HG02798 (cell line): ENCODE measurements at regions not wholly inside any gene's neighbourhood (a gene's known extent, or its start where the extent isn't known, plus 50 kb on each side); places are given as distances from the start of the nearest gene placed in this dataset.
"Not testable (repeated sequence)": the region's sequence is repeated elsewhere in the genome, so short reads cannot be mapped to it uniquely, and the experiment has no call there.

ENCODE experiments used
- ATAC-seq: cut with Tn5 transposase; IDR thresholded peaks from one replicate; pipeline ENCODE4 v1.9.1; 2021; ENCODE audit warnings: mild to moderate bottlenecking; ENCODE audit not compliant: unreplicated experiment, poor library complexity

DNA sequence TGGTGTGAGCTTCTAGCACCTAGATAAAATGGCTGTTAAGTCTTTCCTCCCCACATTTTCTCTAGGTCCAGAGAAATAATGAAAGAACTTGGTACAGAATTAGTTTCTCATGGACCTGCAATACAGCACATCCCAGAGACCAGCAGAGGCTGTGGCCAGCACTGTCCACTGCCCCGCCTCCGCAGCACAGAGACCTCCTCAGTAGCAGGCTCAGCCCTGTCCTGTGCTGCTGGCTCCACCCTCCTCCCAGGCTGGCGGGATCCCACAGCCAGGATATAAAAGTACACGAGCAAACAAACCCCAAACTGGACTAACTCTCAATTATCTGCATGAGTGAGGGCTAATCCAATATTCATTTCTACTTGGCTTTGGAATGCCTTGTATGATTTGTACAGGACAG is 401.5 kb downstream of the RPS6KC1 start:
- no peak for ATAC-seq

DNA sequence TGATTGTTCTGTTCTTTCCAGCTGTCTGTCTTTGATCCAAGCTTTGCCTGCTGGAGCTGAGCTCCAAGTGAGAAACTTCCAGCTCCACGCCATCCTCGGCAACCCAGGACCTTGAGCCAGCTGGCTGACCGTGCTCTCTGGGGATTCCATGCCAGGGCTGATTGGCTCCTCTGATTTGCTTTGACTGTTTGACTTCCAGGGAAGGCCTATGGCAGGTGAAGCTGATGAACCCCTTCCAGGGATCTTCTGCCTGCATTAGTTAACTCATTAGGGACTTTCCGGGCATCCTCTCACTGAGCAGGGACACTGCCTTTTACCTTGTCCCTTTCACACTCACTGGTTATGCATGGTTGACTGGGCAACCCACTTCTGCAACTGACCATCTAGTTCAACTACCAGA is 406.1 kb downstream of the RPS6KC1 start:
- ATAC-seq = no peak

DNA sequence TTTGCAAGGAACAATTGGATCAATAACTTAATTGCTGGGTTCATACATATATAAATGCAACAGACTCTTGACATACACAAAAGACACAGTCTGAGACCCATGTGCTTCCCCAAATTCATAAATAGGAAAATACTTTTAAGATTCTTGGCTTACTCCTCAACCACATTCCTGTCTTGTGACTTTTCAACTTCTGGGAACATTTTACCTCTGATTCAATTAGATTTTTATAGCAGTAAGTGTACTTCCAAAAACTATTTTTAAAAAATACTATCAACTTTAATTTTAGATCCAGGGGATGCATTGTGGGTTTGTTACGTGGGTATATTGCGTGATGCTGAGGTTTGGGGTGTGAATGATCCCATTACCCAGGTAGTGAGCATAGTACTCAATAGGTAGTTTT is 406.7 kb downstream of the RPS6KC1 start:
- ATAC-seq = no peak

DNA sequence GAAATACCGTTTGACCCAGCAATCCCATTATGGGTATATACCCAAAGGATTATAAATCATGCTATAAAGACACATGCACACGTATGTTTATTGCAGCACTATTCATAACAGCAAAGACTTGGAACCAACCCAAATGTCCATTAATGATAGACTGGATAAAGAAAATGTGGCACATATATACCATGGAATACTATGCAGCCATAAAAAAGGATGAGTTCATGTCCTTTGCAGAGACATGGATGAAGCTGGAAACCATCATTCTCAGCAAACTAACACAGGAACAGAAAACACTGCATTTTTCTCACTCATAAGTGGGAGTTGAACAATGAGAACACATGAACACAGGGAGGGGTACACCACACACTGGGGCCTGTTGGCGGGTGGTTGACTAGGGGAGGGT is 411.3 kb downstream of the RPS6KC1 start:
- ATAC-seq = not testable (repeated sequence)

DNA sequence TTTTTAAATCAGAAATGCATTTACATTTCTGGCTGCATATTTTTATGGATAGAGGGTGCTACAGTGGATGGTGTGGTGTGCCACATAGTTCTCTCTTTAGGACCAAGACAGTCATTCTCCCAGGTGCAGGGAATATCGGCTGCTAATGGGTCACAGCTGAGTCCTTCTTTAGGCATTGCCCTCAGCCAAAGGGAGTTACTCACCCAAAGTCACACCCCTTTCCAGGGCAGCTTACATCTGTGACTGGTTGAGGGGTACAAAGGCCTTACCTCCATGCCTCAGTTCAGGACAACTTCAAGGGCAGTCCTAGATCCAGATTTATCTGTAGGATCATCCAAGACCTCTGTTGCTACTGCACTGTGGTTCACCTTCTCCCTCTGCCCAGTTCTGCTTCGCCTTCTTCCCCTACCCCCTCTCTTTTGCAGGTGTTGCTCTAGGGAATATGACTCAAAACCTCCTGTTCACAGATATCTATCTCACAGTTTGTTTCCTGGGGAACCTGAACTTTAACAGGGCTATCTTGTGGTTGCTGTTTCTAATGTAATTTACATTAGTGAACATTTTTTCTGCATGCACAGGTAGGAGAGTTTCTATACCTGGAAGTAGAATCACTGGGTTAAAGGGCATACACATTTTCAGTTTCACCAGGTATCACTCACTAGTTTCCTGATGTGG is 413.9 kb downstream of the RPS6KC1 start:
- ATAC-seq = no peak

DNA sequence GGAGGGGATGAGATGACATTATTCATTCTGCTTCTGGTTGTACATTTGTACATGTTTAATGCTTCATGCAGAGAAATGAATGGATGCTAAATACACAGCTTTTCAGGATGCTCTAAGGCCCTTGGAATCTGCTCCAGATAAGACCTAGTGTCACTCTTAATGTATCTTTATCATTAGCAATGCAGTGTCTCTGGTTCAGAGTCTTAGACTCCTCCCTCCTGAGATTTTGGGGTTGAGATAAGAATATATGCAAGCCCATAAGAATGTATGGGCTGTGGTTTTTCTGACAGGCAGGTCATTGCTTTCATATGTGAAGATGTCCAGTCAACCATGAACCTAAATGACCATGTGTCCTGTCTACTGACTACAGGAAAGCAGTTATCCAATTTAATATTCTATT is 415.5 kb downstream of the RPS6KC1 start:
- no peak for ATAC-seq

DNA sequence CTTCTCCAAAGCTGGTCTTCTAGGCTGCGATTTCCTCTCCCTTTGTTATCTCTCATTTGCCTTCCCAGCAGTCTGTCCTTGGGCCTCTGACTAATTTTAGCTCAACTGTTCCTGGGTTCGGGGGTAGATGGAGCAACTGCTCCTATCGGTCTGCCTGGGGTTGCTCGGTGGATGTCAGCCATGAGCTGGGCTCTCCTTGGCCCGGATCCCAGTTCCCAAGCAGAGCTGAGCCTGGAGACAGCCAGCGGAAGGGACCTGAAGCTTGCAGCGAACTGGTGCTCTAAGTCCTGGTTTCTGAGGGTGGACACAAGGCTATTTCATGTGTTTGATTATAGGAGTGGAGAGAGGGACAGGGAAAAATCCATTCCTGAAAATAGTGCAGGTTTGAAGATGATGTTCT is 423.0 kb downstream of the RPS6KC1 start:
- ATAC-seq = no peak

DNA sequence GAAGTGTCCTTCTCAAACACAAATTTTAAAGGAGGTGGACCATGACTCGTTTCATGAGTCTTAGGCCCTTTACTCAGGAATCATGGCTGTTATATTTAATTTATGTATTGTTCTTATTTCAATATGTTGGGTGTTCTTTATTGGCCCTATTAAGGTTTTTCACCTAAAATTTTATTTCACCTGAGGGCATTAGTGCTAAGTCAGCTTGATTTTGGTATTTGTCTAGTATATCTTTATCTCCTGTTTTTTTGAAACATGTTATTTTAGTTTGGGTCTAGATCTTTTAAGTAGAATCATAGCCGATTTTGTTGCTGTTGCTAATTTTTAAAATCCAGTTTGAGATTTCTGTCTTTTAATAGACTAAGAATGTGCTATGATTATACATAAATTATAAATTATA is 430.4 kb downstream of the RPS6KC1 start:
- ATAC-seq = no peak

DNA sequence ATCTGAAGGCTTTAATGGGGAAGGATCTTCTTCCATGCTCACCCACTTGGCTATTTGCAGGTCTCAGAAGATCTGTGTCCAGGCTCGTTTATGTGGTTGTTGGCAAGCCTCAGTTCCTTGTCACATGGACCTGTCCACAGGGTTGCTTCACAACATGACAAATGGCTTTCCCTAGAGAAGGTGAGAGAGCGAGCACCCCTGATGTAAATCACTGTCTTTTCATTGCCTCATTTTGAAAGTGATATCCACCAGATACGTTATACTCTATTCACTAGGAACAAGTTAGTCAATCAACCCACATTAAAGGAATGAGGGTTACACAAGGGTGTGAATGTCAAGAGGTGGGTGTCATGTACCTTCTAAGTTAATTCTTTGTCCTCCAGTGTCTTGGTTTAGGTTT is 433.3 kb downstream of the RPS6KC1 start:
- no peak for ATAC-seq

DNA sequence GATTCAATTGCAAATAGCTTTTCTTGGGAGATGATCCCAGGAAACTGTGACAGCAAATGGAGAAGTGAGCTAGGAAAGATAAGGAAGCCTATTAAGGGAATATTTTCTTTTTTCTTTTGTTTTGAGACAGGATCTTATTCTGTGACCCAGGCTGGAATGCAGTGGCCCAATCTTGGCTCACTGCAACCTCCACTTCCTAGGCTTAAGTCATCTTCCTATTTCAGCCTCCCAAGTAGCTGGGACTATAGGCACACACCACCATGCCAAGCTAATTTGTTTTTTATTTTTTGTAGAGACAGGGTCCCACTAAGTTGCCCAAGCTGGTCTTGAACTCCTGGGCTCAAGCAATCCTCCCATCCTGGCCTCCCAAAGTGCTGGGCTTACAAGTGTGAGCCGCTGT is 433.7 kb downstream of the RPS6KC1 start:
- no peak for ATAC-seq

DNA sequence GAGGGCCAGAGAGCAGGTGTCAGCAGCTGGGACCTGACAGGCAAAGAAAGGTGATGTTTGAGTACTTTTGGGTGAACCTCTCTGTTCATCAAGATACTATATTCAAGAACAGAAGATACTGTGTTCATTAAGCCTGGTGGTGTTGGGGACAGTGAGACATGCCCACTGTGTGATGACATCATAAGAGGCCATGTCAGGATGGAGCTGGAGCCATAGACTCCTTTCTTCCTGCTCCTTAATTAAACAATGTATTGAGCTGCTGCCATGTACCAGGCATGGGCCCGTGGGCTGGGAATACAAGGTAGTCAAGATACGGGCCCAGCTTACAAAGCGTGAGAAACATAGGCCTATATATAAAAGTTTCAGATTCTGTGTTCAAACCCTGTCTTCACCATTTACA is 435.4 kb downstream of the RPS6KC1 start:
- no peak for ATAC-seq

DNA sequence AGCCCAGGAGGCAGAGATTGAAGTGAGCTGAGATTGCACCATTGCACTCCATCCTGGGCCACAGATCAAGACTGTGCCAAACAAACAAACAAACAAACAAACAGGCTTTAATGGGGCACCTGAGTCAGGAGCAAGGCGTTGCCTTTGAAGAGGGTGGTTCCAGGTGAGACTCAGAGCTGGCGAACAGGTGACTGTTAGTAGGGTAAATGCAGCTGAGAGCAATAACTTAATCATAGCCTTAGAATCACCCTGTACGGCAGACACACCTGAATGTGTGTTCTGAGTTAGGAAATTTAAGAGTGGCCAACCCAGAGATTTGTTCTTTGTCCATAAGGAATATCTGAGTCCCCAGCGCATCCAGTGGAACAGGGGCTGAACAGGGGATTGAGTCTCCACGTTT is 440.4 kb downstream of the RPS6KC1 start:
- ATAC-seq = no peak

DNA sequence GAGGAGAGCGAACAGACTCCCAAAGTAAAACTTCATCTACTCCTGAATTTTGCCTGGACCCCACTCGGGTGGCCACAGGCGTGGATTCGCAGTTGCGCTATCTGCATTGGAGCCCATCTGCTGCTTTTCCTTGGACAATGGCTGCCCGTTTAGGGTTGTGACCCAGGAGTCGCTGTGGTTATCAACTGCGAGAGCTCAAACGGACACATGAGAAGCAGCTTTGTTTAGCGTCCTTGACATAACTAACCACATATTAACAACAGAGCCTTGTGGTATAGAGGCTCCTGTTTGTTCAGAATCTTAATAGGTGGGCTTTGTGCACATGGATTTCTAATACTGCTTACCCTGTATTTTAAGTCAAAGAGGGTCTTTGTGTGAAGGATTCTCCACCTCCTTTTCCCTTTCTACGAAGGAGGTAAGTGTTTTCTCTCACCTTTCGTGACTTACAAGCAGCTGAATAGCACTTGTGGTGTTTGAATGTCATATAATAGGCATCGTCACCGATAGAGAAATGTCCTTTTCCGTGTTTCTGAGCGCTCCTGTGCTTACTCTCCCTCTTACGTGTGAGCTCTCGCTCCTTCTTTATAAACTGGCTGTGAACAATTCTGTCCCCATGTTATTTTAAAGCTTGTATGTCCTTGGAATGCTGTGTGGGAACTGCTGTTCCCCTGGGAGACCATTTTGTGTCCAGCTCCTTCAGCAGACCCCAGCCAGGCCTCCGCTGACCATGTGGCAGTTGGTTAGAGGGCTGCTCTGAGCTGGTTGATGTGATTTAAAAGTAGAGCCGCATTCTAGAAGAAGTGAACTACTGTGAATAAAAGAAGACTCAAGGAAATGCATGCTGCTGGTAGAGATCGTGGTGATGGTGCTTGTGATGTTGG is 441.4 kb downstream of the RPS6KC1 start:
- no peak for ATAC-seq

DNA sequence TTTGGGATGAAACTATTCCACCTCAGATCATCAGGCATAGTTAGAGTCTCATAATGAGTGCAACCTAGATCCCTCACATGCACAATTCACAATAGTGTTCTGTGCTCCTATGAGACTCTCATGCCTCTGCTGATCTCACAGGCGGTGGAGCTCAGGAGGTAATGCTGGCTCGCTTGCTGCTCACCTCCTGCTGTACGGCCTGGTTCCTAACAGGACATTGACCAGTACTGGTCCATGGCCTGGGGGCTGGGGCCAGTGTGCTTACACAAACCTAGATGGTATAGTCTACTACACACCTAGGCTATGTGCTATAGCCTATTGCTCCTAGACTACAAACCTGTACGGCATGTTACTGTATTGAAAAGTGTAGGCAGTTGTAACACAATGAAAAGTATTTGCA is 448.4 kb downstream of the RPS6KC1 start:
- no peak for ATAC-seq

DNA sequence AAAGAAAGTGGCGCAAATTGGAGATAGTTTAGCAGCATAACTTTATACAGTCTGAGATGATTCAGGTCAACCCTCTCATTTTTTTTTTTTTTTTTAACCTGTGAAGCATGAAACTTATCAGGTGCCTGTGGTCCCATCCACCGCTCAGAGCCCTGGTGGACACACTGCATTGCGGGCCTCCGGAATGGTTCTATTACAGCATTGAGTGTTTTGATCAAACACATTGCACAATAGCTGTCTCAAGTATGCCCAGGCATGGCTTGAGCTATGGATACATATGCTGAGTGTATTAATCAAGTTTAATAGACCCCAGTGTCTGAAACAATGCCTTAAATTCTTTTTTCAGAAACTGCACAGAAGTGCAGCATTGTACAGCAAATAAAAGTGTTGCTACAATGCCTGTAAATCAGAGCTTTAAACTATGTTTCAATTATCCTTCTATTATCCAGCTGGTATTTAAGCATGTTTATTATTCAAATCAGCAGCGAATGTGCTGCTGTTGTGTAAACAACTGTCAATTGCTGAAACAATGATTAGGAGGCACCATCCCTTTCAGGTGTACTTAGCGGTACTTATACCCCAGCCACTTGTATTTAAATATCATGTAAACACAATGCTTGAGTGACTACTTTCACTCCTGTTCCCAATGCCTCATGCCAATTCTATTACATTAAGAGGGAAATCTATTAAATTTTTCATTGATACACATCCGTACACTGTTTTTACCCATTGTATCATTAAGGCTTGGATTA is 456.6 kb downstream of the RPS6KC1 start:
- ATAC-seq = no peak

DNA sequence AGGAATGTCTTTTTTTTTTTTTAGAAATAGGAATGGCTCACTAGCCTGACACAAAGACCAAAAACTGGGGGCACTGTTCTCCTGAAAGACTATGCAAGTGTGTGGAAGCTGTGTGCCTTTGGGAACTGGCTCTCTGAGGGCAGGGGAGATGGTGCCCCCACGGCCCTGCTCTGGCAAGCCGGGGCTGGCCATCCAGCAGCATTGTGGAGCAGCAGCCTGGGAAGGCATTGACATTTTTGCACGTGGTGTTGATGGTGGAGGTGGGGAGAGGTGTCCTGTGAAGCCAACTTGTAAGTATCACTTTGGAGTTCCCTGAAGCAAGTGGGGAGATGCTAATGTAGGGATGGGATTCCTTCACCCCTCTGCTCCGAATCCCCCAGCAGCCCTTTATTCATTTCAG is 460.1 kb downstream of the RPS6KC1 start:
- ATAC-seq = no peak

DNA sequence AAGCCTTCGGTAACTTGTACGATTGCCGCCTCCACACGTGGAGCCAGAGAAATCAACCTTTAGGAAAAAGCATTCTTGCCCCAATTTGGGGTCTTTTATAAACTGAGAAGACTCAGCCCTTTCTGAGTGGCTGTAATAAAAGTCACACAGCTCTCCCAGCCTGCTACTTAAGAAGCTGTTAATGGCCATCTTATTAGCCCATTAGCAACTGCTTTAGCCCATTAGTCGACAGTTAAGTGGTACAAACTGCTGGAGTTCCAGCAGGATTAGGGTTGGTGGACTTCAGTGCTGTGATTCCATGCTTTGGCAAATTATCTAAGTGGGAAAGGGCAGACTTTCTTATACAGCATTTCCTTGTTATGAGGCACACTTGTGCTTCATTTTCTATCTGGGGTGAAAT is 461.3 kb downstream of the RPS6KC1 start:
- no peak for ATAC-seq

DNA sequence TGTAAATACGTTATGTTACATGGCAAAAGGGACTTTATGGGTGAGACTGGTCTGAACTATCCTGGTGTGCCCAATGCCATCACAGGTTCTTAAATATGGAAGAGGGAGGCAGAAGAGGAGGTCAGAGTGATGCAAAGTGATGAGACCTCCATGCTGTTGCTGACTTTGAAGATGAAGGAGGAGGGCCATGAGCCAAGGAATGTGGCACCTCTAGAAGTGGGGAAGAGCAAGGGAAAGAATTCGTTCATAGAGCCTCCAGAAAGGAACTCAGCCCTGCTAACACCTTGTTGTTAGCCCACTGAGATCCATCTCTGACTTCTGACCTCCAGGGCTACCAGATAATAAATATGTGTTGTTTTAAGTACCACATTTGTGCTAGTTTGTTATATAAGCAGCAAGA is 462.0 kb downstream of the RPS6KC1 start:
- no peak for ATAC-seq

DNA sequence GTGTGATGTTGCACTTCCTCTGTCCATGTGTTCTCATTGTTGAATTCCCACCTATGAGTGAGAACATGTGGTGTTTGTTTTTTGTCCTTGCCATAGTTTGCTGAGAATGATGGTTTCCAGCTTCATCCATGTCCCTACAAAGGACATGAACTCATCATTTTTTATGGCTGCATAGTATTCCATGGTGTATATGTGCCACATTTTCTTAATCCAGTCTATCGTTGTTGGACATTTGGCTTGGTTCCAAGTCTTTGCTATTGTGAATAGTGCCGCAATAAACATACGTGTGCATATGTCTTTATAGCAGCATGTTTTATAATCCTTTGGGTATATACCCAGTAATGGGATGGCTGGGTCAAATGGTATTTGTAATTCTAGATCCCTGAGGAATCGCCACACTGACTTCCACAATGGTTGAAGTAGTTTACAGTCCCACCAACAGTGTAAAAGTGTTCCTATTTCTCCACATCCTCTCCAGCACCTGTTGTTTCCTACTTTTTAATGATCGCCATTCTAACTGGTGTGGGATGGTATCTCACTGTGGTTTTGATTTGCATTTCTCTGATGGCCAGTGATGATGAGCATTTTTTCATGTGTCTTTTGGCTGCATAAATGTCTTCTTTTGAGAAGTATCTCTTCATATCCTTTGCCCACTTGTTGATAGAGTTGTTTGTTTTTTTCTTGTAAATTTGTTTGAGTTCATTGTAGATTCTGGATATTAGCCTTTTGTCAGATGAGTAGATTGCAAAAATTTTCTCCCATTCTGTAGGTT is 463.6 kb downstream of the RPS6KC1 start:
- ATAC-seq = not testable (repeated sequence)

DNA sequence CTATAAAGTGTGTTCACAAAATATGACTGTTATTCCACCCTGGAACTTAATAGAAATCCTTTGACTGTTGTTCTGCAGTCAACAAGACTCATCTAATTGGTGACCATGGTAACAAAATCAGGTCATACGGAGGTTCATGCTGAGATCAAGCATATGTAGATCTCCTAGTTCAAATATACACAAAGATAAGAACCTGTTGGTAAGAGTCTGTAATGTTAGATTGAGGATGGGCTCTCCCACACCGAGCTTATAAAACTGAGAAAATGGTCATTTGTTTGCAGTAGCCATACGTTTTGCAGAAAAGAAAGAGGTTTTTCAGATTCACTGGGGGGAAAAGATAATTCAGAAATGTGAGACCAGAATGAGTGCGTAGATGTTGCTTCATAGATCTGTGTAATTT is 468.1 kb downstream of the RPS6KC1 start:
- ATAC-seq = no peak
